ENCODE measurements at regions not wholly inside any gene's neighbourhood (a gene's known extent, or its start where the extent isn't known, plus 50 kb on each side); places are given as distances from the start of the nearest gene placed in this dataset.

- TF ChIP-seq POLR2A (IDR thresholded peaks at IDR 0.05; ENCODE audit: low read depth, low read length) (no peak), RFX5 (IDR thresholded peaks at IDR 0.05; ENCODE audit: low read depth, low read length) (no peak), HCFC1 (IDR thresholded peaks at IDR 0.05; ENCODE audit: low read length) (no peak), CTCF (IDR thresholded peaks at IDR 0.05 in 2 of 3, conservative IDR thresholded peaks at IDR 0.05 in 1 of 3; ENCODE audit: control insufficient read depth in 2 of 3, extremely low read depth in 1 of 3, insufficient read depth in 1 of 3, low read depth in 3 of 3, low read length in 3 of 3) (no peak), POLR2AphosphoS5 (IDR thresholded peaks at IDR 0.05; ENCODE audit: low read length) (no peak), REST (IDR thresholded peaks at IDR 0.05; ENCODE audit: low read depth, low read length) (no peak)
Measured at GRCh38 chr13:33651766-33652165, 166.2 kb upstream of the RFC3 start.

Measured in GM12878 (cell line).